Choroid plexus epithelial cell (primary cell): ENCODE measurements at regions not wholly inside any gene's neighbourhood (a gene's known extent, or its start where the extent isn't known, plus 50 kb on each side); places are given as distances from the start of the nearest gene placed in this dataset.
"Not testable (repeated sequence)": the region's sequence is repeated elsewhere in the genome, so short reads cannot be mapped to it uniquely, and the experiment has no call there.

Experiments used
- DNase-seq: peaks from one replicate; pipeline ENCODE4 v3.0.0-alpha.2; 2010; ENCODE audit warnings: low read depth
- H3K4me3 ChIP-seq: 2 replicates; pipeline ENCODE4 v1.5.1; 2011; ENCODE audit warnings: low read depth, mild to moderate bottlenecking, control low read depth, low read length, moderate library complexity
- CTCF ChIP-seq: conservative IDR thresholded peaks from 2 replicates; pipeline ENCODE4 v1.5.1; 2011; ENCODE audit warnings: low read depth, mild to moderate bottlenecking, control low read depth, inconsistent platforms, low read length, moderate library complexity

DNA sequence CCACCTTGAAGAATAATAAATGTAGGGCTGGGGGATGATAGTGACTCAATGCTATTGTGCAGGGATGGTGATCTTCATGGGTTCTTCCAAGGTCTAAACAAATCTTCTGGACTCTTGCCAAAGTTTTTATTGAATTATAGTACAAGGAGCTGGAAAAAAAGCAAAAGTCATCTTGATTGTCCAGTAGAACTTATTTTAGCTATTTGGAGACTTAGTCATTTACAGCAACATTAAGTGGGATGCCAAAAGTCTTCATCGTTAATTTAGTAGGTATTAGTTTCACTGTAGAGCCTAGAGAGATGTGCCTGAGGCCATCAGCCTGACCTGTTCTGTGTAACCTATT lies 212.9 kb upstream of the TBX18 start:
- H3K4me3 ChIP-seq = no peak overlapping the region
- DNase-seq = peak; percentile 41
- TF ChIP-seq CTCF = no peak

DNA sequence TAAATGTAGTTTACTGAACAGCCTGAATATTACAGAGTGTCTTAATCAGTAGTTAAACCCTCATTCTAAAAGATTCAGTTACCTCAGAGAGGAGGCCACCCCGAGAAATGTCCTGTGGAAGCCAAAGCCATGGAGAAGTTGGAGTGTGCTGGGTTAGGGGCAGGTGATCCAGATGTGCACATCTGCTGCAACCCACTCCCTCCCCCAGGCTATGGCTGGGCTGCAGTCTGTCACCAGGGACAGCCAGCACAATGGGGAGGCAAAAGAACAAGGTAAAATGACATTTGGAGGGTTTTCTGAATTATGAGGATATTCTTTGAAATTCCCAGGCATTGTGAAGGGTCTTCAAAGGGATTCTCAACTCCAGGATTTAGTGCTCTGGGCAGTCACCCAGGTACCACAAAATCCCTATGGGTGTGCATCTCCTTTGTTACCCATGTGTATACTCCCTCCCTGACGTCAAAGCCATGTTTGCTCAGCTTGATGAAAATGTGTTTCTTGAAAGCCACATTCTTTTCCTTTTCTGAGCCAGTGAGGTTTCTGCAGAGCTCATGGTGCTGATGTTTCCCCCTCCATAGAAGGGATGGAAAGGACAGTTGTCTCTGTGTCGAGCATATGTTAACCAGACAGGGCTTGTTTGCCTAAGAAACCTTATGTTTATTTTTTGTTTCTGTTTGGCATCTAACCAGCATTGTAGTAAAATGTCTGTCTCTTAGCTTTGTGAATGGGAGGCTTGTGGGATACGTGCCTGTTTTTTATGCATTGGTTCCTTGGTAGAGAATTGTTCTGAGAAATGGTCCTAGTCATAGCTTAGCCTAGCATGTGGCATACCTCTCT lies 212.3 kb upstream of the TBX18 start:
- TF ChIP-seq CTCF = no peak
- DNase-seq = peak; percentile 51
- H3K4me3 ChIP-seq = no peak overlapping the region

DNA sequence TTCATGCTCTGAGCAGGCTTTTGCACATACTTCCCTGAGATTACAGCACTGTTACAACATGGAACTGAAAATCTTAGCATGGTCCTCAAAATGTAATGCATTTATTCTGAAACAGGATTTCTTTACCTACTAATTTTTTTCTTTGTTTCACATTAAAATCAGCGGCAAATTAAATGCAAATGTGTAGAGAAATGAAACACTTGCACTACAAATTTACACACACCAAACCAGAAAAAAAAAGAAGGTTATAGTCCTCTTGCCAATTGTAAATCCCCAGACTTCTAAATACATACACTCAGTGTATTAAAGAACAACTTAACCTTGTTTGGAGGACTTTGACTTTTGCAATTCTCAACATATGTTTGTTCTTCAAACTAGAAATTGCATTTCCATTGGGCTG lies 210.9 kb upstream of the TBX18 start:
- no peak for TF ChIP-seq CTCF
- no peak overlapping the region for H3K4me3 ChIP-seq
- no peak for DNase-seq

DNA sequence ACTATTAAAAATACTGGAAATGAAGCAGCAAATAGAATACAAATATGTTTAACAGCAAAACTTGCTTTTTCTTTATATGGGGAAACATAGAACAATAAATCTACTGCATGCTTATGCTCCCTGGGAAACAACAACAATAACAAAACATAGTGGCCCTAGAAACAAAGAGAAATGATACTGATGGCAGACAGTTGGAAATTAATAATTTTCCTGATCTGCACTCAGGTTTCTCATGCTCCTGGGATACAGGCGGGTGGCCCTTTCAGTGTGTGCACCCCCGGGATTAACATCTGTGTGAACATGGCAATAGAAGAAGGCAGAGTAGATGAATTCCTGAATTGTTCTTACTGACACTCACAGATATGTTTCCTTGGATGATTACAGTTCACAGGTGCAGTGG lies 209.2 kb upstream of the TBX18 start:
- TF ChIP-seq CTCF = no peak
- H3K4me3 ChIP-seq = no peak overlapping the region
- no peak for DNase-seq

GRCh38 chr6:84967965-84968364 lies 203.6 kb upstream of the TBX18 start:
- TF ChIP-seq CTCF = no peak
- DNase-seq = peak; percentile 23
- H3K4me3 ChIP-seq = no peak overlapping the region

DNA sequence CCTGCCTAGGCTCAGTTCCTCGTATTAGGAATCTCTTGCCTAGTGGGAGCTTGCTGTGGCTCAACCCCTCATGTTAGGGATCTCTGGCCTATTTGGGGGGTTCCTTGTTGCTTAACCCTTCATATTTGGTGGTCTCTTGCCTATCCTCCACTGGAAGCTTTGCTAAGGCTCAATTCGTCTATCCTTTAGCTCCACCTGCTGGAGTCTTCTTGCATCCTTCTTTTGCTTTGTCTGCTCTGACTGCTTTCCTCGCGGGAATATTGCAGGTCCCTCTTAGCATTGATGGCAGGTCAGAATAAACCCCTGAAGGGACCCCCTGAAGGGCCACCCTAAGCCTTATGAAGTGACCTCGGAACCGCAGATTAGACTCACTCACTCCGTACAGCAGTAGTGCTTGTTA lies 203.0 kb upstream of the TBX18 start:
- TF ChIP-seq CTCF = peak; percentile 84
- DNase-seq = peak; percentile 79
- H3K4me3 ChIP-seq = no peak overlapping the region

DNA sequence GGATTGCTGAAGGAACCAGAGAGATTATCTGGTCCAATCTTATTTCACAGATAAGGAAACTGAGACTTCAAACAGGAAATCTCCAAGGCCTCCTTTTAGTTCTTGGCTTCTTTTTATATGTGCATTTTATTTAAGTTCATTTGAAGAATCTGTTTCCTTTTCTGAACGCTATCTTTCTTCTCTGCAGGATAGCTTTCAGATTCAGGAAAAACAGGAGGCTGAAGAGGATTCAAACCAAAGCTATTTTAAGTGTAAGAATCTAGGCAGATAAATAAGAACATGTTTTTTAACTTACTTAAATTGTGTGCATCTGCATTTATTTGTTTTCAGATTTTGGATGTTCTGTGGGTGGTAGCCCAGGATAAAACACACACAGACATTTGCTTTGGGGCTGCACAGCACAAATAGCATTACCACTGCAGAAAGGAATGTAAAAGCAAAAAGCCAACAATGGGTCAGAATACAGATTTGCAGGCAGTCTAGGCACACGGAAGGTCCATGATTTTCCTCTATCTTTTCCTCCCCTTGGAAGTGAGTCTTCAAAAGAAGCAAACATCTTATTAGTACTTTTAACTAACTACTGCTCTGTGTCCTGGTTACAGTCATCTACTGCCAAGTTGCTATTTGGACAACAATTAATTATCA lies 188.8 kb upstream of the TBX18 start:
- no peak overlapping the region for H3K4me3 ChIP-seq
- TF ChIP-seq CTCF = no peak
- peak; percentile 54 for DNase-seq

DNA sequence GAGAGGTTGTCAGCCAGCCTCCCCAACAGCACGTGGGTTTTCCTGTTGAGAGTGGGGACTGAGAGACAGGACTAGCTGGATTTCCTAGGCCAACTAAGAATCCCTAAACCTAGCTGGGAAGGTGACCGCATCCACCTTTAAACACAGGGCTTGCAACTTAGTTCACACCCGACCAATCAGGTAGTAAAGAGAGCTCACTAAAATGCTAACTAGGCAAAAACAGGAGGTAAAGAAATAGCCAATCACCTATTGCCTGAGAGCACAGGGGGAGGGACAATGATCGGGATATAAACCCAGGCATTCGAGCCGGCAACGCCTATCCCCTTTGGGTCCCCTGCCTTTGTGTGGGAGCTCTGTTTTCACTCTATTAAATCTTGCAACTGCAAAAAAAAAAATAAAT lies 180.5 kb upstream of the TBX18 start:
- H3K4me3 ChIP-seq = not testable (repeated sequence)

More for the DNA sequence above, 180.5 kb upstream of the TBX18 start:
- DNase-seq = not testable (repeated sequence)
